CD4-positive, CD25-positive, alpha-beta regulatory T cell (primary cell): ENCODE measurements at regions not wholly inside any gene's neighbourhood (a gene's known extent, or its start where the extent isn't known, plus 50 kb on each side); places are given as distances from the start of the nearest gene placed in this dataset.
A peak's percentile ranks its signal among the peaks of the same experiment; 100 is the strongest.

ENCODE experiments used
- ATAC-seq, 2 donors: fragments of 150-1000 bp; cut with Tn5 transposase; one replicate each; pipeline ENCODE4 v1.10.0; 2021; ENCODE audit warnings: low read depth in 2 of 2, moderate number of reproducible peaks in 2 of 2, moderate library complexity in 1 of 2
- DNase-seq, 3 donors: peaks; one replicate each; pipeline versions ENCODE4 v3.0.0 to v3.0.0-alpha.2; 2012 to 2022; ENCODE audit warnings: mixed read lengths in 1 of 3
- H3K27ac ChIP-seq: one replicate; pipeline ENCODE4 v1.7.0; 2013; ENCODE audit warnings: mild to moderate bottlenecking, low read length; ENCODE audit not compliant: insufficient read depth, poor library complexity, severe bottlenecking
- H3K27me3 ChIP-seq: one replicate; pipeline ENCODE4 v1.7.0; 2013; ENCODE audit warnings: low read length; ENCODE audit not compliant: control insufficient read depth, insufficient read depth
- H3K36me3 ChIP-seq: one replicate; pipeline ENCODE4 v1.7.0; 2013; ENCODE audit warnings: mild to moderate bottlenecking, low read length, moderate library complexity; ENCODE audit not compliant: control insufficient read depth, insufficient read depth
- H3K4me1 ChIP-seq: 2 replicates; pipeline ENCODE4 v1.7.0; 2013; ENCODE audit warnings: mild to moderate bottlenecking, low read length; ENCODE audit not compliant: insufficient read depth, control insufficient read depth, poor library complexity, severe bottlenecking
- H3K4me3 ChIP-seq: one replicate; pipeline ENCODE4 v1.7.0; 2013; ENCODE audit warnings: low read depth, mild to moderate bottlenecking, low read length, moderate library complexity
- H3K9me3 ChIP-seq, 2 experiments: 1 replicate in 1 of 2; 2 replicates in 1 of 2; pipeline ENCODE4 v1.7.0; 2013; ENCODE audit warnings: low read length in 2 of 2, mild to moderate bottlenecking in 1 of 2, moderate library complexity in 1 of 2; ENCODE audit not compliant: control insufficient read depth in 2 of 2
- H3K27ac Mint-ChIP-seq, 3 donors: one replicate each; pipeline ENCODE4 v1.8.0; 2020 to 2022; ENCODE audit warnings: mild to moderate bottlenecking in 3 of 3, mixed read lengths in 3 of 3, moderate library complexity in 2 of 3
- H3K27me3 Mint-ChIP-seq: one replicate; pipeline ENCODE4 v1.8.0; 2022; ENCODE audit warnings: mild to moderate bottlenecking, mixed read lengths
- H3K36me3 Mint-ChIP-seq: one replicate; pipeline ENCODE4 v1.8.0; 2020; ENCODE audit warnings: mixed read lengths
- H3K4me1 Mint-ChIP-seq, 4 donors: one replicate each; pipeline ENCODE4 v1.8.0; 2020 to 2022; ENCODE audit warnings: mixed read lengths in 4 of 4, mild to moderate bottlenecking in 1 of 4
- H3K4me3 Mint-ChIP-seq, 4 donors: one replicate each; pipeline ENCODE4 v1.8.0; 2020 to 2022; ENCODE audit warnings: mild to moderate bottlenecking in 4 of 4, mixed read lengths in 4 of 4, moderate library complexity in 3 of 4
- H3K9me3 Mint-ChIP-seq, 7 donors: one replicate each; pipeline ENCODE4 v1.8.0; 2020 to 2022; ENCODE audit warnings: mixed read lengths in 7 of 7, mild to moderate bottlenecking in 3 of 7, moderate library complexity in 2 of 7

- ATAC-seq (no peak), DNase-seq (no peak)
- Histone ChIP-seq H3K36me3 (no peaks in the 10 kb centered on the region), H3K4me3 (no peak overlapping the region), H3K27me3 (no peaks in the 10 kb centered on the region), H3K27ac (no peak overlapping the region), H3K4me1 (no peaks in the 10 kb centered on the region), H3K9me3 (no peaks in the 10 kb centered on the region)
- peaks cover 4% of the 10 kb centered on the region for H3K27me3 Mint-ChIP-seq
- no peaks in the 10 kb centered on the region for H3K4me1 Mint-ChIP-seq
- no peak overlapping the region for H3K4me3 Mint-ChIP-seq
- H3K36me3 Mint-ChIP-seq: no peaks in the 10 kb centered on the region
- no peak overlapping the region for H3K27ac Mint-ChIP-seq
- no peaks in the 10 kb centered on the region for H3K9me3 Mint-ChIP-seq
Observed at GRCh38 chr7:152556013-152556755, 119.8 kb downstream of the XRCC2 start.

- Histone ChIP-seq H3K36me3 (no peaks in the 10 kb centered on the region), H3K27me3 (no peaks in the 10 kb centered on the region), H3K4me3 (no peak overlapping the region), H3K4me1 (no peaks in the 10 kb centered on the region), H3K27ac (no peak overlapping the region), H3K9me3 (no peaks in the 10 kb centered on the region)
- ATAC-seq (no peak), DNase-seq (no peak)
- Mint-ChIP-seq H3K27ac (no peak overlapping the region), H3K27me3 (peaks cover 4% of the 10 kb centered on the region), H3K36me3 (no peaks in the 10 kb centered on the region), H3K4me1 (no peaks in the 10 kb centered on the region), H3K4me3 (no peak overlapping the region), H3K9me3 (no peaks in the 10 kb centered on the region)
Observed at GRCh38 chr7:152553671-152554317, 118.0 kb upstream of the KMT2C start.

- ATAC-seq: no peak
- Mint-ChIP-seq H3K4me3 (no peak overlapping the region), H3K27me3 (no peaks in the 10 kb centered on the region), H3K36me3 (no peaks in the 10 kb centered on the region), H3K9me3 (no peaks in the 10 kb centered on the region), H3K27ac (no peak overlapping the region), H3K4me1 (no peaks in the 10 kb centered on the region)
- H3K9me3 ChIP-seq: no peaks in the 10 kb centered on the region
- no peak overlapping the region for H3K4me3 ChIP-seq
- H3K27me3 ChIP-seq: no peaks in the 10 kb centered on the region
- no peaks in the 10 kb centered on the region for H3K4me1 ChIP-seq
- H3K36me3 ChIP-seq: no peaks in the 10 kb centered on the region
- DNase-seq: no peak
- no peak overlapping the region for H3K27ac ChIP-seq
Observed at GRCh38 chr7:152551304-152552036, 115.7 kb upstream of the KMT2C start.

GRCh38 chr7:152544971-152545619 lies 109.3 kb upstream of the KMT2C start:
- Histone ChIP-seq H3K4me3 (no peak overlapping the region), H3K36me3 (no peaks in the 10 kb centered on the region), H3K27me3 (no peaks in the 10 kb centered on the region), H3K27ac (no peak overlapping the region), H3K9me3 (no peaks in the 10 kb centered on the region), H3K4me1 (no peaks in the 10 kb centered on the region)
- H3K9me3 Mint-ChIP-seq: no peaks in the 10 kb centered on the region
- no peaks in the 10 kb centered on the region for H3K36me3 Mint-ChIP-seq
- ATAC-seq (no peak), DNase-seq (no peak)
- no peak overlapping the region for H3K4me3 Mint-ChIP-seq
- peak overlapping the region in 1 of 3 donors; percentile 7 for H3K27ac Mint-ChIP-seq
- no peaks in the 10 kb centered on the region for H3K27me3 Mint-ChIP-seq
- no peaks in the 10 kb centered on the region for H3K4me1 Mint-ChIP-seq

- Mint-ChIP-seq H3K4me3 (no peak overlapping the region), H3K4me1 (no peaks in the 10 kb centered on the region), H3K27ac (no peak overlapping the region), H3K36me3 (no peaks in the 10 kb centered on the region), H3K27me3 (no peaks in the 10 kb centered on the region), H3K9me3 (no peaks in the 10 kb centered on the region)
- Histone ChIP-seq H3K27me3 (no peaks in the 10 kb centered on the region), H3K4me1 (no peaks in the 10 kb centered on the region), H3K36me3 (no peaks in the 10 kb centered on the region), H3K4me3 (no peak overlapping the region), H3K9me3 (no peaks in the 10 kb centered on the region), H3K27ac (no peak overlapping the region)
- DNase-seq (no peak), ATAC-seq (no peak)
Observed at GRCh38 chr7:152544481-152544927, 108.7 kb upstream of the KMT2C start.

- Histone ChIP-seq H3K36me3 (no peaks in the 10 kb centered on the region), H3K4me1 (no peaks in the 10 kb centered on the region), H3K4me3 (no peak overlapping the region), H3K27me3 (no peaks in the 10 kb centered on the region), H3K9me3 (no peaks in the 10 kb centered on the region), H3K27ac (no peak overlapping the region)
- ATAC-seq (no peak), DNase-seq (no peak)
- H3K36me3 Mint-ChIP-seq: no peaks in the 10 kb centered on the region
- no peaks in the 10 kb centered on the region for H3K4me1 Mint-ChIP-seq
- no peak overlapping the region for H3K4me3 Mint-ChIP-seq
- peak overlapping the region in 1 of 3 donors; percentile 14 for H3K27ac Mint-ChIP-seq
- H3K9me3 Mint-ChIP-seq: no peaks in the 10 kb centered on the region
- H3K27me3 Mint-ChIP-seq: no peaks in the 10 kb centered on the region
Observed at GRCh38 chr7:152543799-152544198, 108.0 kb upstream of the KMT2C start.

GRCh38 chr7:152541892-152542291 lies 106.1 kb upstream of the KMT2C start:
- Mint-ChIP-seq H3K27ac (no peak overlapping the region), H3K4me1 (no peaks in the 10 kb centered on the region), H3K36me3 (no peaks in the 10 kb centered on the region), H3K27me3 (no peaks in the 10 kb centered on the region), H3K4me3 (no peak overlapping the region), H3K9me3 (no peaks in the 10 kb centered on the region)
- Histone ChIP-seq H3K4me3 (no peak overlapping the region), H3K27me3 (no peaks in the 10 kb centered on the region), H3K9me3 (no peaks in the 10 kb centered on the region), H3K27ac (no peak overlapping the region), H3K4me1 (no peaks in the 10 kb centered on the region), H3K36me3 (no peaks in the 10 kb centered on the region)
- DNase-seq (no peak), ATAC-seq (no peak)
